ENCODE measurements at regions not wholly inside any gene's neighbourhood (a gene's known extent, or its start where the extent isn't known, plus 50 kb on each side); places are given as distances from the start of the nearest gene placed in this dataset.

GRCh38 chr6:76347539-76347938 lies 275.1 kb upstream of the IMPG1 start:
- Mint-ChIP-seq H3K27me3 (ENCODE audit: unreplicated experiment) (no peaks in the 10 kb centered on the region), H3K9me3 (ENCODE audit: unreplicated experiment) (no peaks in the 10 kb centered on the region), H3K27ac (ENCODE audit: unreplicated experiment) (no peak overlapping the region), H3K4me3 (ENCODE audit: unreplicated experiment) (no peak overlapping the region), H3K4me1 (ENCODE audit: low read depth, unreplicated experiment) (no peaks in the 10 kb centered on the region), H3K36me3 (ENCODE audit: unreplicated experiment) (no peaks in the 10 kb centered on the region)
- no peak for TF ChIP-seq CTCF (IDR thresholded peaks at IDR 0.05; ENCODE audit: partially characterized antibody, unreplicated experiment)
- no peak for DNase-seq

- Mint-ChIP-seq H3K4me1 (ENCODE audit: low read depth, unreplicated experiment) (no peaks in the 10 kb centered on the region), H3K27ac (ENCODE audit: unreplicated experiment) (no peak overlapping the region), H3K36me3 (ENCODE audit: unreplicated experiment) (no peaks in the 10 kb centered on the region), H3K9me3 (ENCODE audit: unreplicated experiment) (no peaks in the 10 kb centered on the region), H3K27me3 (ENCODE audit: unreplicated experiment) (no peaks in the 10 kb centered on the region), H3K4me3 (ENCODE audit: unreplicated experiment) (no peak overlapping the region)
- no peak for DNase-seq
- no peak for TF ChIP-seq CTCF (IDR thresholded peaks at IDR 0.05; ENCODE audit: partially characterized antibody, unreplicated experiment)
These were observed 270.2 kb upstream of the IMPG1 start for GRCh38 chr6:76342611-76343160.

- no peak for TF ChIP-seq CTCF (IDR thresholded peaks at IDR 0.05; ENCODE audit: partially characterized antibody, unreplicated experiment)
- no peak for DNase-seq
- no peak overlapping the region for H3K27ac Mint-ChIP-seq (ENCODE audit: unreplicated experiment)
- peaks cover 3% of the 10 kb centered on the region for H3K9me3 Mint-ChIP-seq (ENCODE audit: unreplicated experiment)
- no peak overlapping the region for H3K4me3 Mint-ChIP-seq (ENCODE audit: unreplicated experiment)
- H3K4me1 Mint-ChIP-seq (ENCODE audit: low read depth, unreplicated experiment): no peaks in the 10 kb centered on the region
- no peaks in the 10 kb centered on the region for H3K27me3 Mint-ChIP-seq (ENCODE audit: unreplicated experiment)
- H3K36me3 Mint-ChIP-seq (ENCODE audit: unreplicated experiment): no peaks in the 10 kb centered on the region
These were observed 257.6 kb upstream of the IMPG1 start for GRCh38 chr6:76330031-76330430.

- Mint-ChIP-seq H3K9me3 (ENCODE audit: unreplicated experiment) (no peaks in the 10 kb centered on the region), H3K27me3 (ENCODE audit: unreplicated experiment) (peaks cover 5% of the 10 kb centered on the region), H3K36me3 (ENCODE audit: unreplicated experiment) (no peaks in the 10 kb centered on the region), H3K4me3 (ENCODE audit: unreplicated experiment) (no peak overlapping the region), H3K27ac (ENCODE audit: unreplicated experiment) (no peak overlapping the region), H3K4me1 (ENCODE audit: low read depth, unreplicated experiment) (no peaks in the 10 kb centered on the region)
- no peak for DNase-seq
- TF ChIP-seq CTCF (IDR thresholded peaks at IDR 0.05; ENCODE audit: partially characterized antibody, unreplicated experiment): no peak
These were observed 254.4 kb upstream of the IMPG1 start for GRCh38 chr6:76326871-76327270.
